IMR-90 (cell line): ENCODE measurements at regions not wholly inside any gene's neighbourhood (a gene's known extent, or its start where the extent isn't known, plus 50 kb on each side); places are given as distances from the start of the nearest gene placed in this dataset.
A peak's percentile ranks its signal among the peaks of the same experiment; 100 is the strongest.

Source experiments
- ATAC-seq: fragments of 200-7000 bp; cut with Tn5 transposase; 2 replicates; pipeline ENCODE4 v1.9.1; 2020; ENCODE audit warnings: low read depth, mild to moderate bottlenecking, moderate library complexity
- BruUV-seq: library from RNA; stranded (reverse); fragments of 400-500 nt; replicated peaks from 2 replicates; lab custom pipeline; 2021; lab: Mats Ljungman, UMichigan
- CTCF ChIA-PET: fragments of 300-600 bp; formaldehyde crosslinking; extraction: SDS; loops from one replicate; lab custom pipeline; 2021; ENCODE audit warnings: antibody characterized with exemption; lab: Yijun Ruan, JAX
- POLR2A ChIA-PET: fragments of 300-600 bp; sonication (Branson Sonifier 250); formaldehyde crosslinking; loops from one replicate; lab custom pipeline; 2022; ENCODE audit warnings: antibody characterized with exemption; ENCODE audit not compliant: unreplicated experiment; lab: Charles Lee
- DNase-seq: peaks from one replicate; pipeline ENCODE4 v3.0.0; 2013
- H2AFZ ChIP-seq: replicated peaks from 2 replicates; pipeline ENCODE3; 2013; ENCODE audit warnings: low read length, mild to moderate bottlenecking; ENCODE audit not compliant: poor library complexity
- H2AK5ac ChIP-seq: 2 replicates; pipeline ENCODE4 v1.6.1; 2013; ENCODE audit warnings: low read depth, low read length, inconsistent platforms
- H2AK9ac ChIP-seq: replicated peaks from 2 replicates; pipeline ENCODE3; 2013; ENCODE audit warnings: mild to moderate bottlenecking, low read depth, low read length, moderate library complexity; ENCODE audit not compliant: poor library complexity
- H2BK120ac ChIP-seq: 2 replicates; pipeline ENCODE4 v1.6.1; 2013; ENCODE audit warnings: low read depth, low read length, inconsistent platforms
- H2BK15ac ChIP-seq: 3 replicates; pipeline ENCODE4 v1.6.1; 2013; ENCODE audit warnings: low read depth, low read length, inconsistent platforms
- H2BK20ac ChIP-seq: 2 replicates; pipeline ENCODE4 v1.6.1; 2013; ENCODE audit warnings: low read depth, mild to moderate bottlenecking, inconsistent platforms, low read length, moderate library complexity
- H2BK5ac ChIP-seq: 2 replicates; pipeline ENCODE4 v1.6.1; 2013; ENCODE audit warnings: mild to moderate bottlenecking, low read depth, low read length, inconsistent platforms; ENCODE audit not compliant: poor library complexity, severe bottlenecking
- H3K14ac ChIP-seq: replicated peaks from 2 replicates; pipeline ENCODE4 v1.6.1; 2013; ENCODE audit warnings: low read depth, low read length, inconsistent platforms
- H3K18ac ChIP-seq: 2 replicates; pipeline ENCODE4 v1.6.1; 2013; ENCODE audit warnings: low read depth, low read length, control low read depth
- H3K23ac ChIP-seq: 2 replicates; pipeline ENCODE4 v1.6.1; 2013; ENCODE audit warnings: low read depth, low read length, inconsistent platforms
- H3K27ac ChIP-seq: 2 replicates; pipeline ENCODE4 v1.5.1; 2013; ENCODE audit warnings: mild to moderate bottlenecking, control low read depth, low read length; ENCODE audit not compliant: insufficient read depth
- H3K27me3 ChIP-seq: 2 replicates; pipeline ENCODE4 v1.6.1; 2013; ENCODE audit warnings: low read length; ENCODE audit not compliant: control insufficient read depth, insufficient read depth
- H3K36me3 ChIP-seq: 2 replicates; pipeline ENCODE4 v1.6.1; 2013; ENCODE audit warnings: low read length, mixed read lengths; ENCODE audit not compliant: control insufficient read depth, insufficient read depth
- H3K4ac ChIP-seq: 2 replicates; pipeline ENCODE4 v1.6.1; 2013; ENCODE audit warnings: low read depth, low read length, inconsistent platforms
- H3K4me1 ChIP-seq: 2 replicates; pipeline ENCODE4 v1.6.1; 2013; ENCODE audit warnings: low read length, mixed read lengths; ENCODE audit not compliant: control insufficient read depth, insufficient read depth
- H3K4me2 ChIP-seq: 2 replicates; pipeline ENCODE4 v1.6.1; 2013; ENCODE audit warnings: low read depth, mild to moderate bottlenecking, control low read depth, low read length, moderate library complexity
- H3K4me3 ChIP-seq: 2 replicates; pipeline ENCODE4 v1.5.1; 2013; ENCODE audit warnings: low read depth, mild to moderate bottlenecking, control low read depth, low read length, moderate library complexity; ENCODE audit not compliant: insufficient read depth
- H3K56ac ChIP-seq: 2 replicates; pipeline ENCODE4 v1.6.1; 2013; ENCODE audit warnings: low read length, inconsistent platforms; ENCODE audit not compliant: insufficient read depth; ENCODE audit errors: extremely low read depth
- H3K79me1 ChIP-seq, 2 experiments: 2 replicates each; pipeline ENCODE4 v1.6.1; 2013; ENCODE audit warnings: low read length in 2 of 2, inconsistent platforms in 1 of 2, low read depth in 1 of 2
- H3K9ac ChIP-seq: 2 replicates; pipeline ENCODE4 v1.6.1; 2013; ENCODE audit warnings: low read depth, low read length, control low read depth
- H3K9me1 ChIP-seq: 2 replicates; pipeline ENCODE4 v1.6.1; 2013; ENCODE audit warnings: low read length, inconsistent platforms; ENCODE audit not compliant: insufficient read depth
- H3K9me3 ChIP-seq: 2 replicates; pipeline ENCODE4 v1.6.1; 2013; ENCODE audit warnings: low read length; ENCODE audit not compliant: control insufficient read depth, insufficient read depth
- H4K20me1 ChIP-seq: 2 replicates; pipeline ENCODE4 v1.6.1; 2013; ENCODE audit warnings: low read length, inconsistent platforms; ENCODE audit not compliant: insufficient read depth
- H4K5ac ChIP-seq: 2 replicates; pipeline ENCODE4 v1.6.1; 2013; ENCODE audit warnings: mild to moderate bottlenecking, low read depth, low read length, control low read depth
- H4K8ac ChIP-seq, 2 experiments: 2 replicates each; pipeline ENCODE4 v1.6.1; 2013; ENCODE audit warnings: low read depth in 2 of 2, low read length in 2 of 2, control low read depth in 1 of 2, inconsistent platforms in 1 of 2
- H4K91ac ChIP-seq: 2 replicates; pipeline ENCODE4 v1.6.1; 2013; ENCODE audit warnings: low read depth, low read length, inconsistent platforms; ENCODE audit not compliant: insufficient read depth
- BHLHE40 ChIP-seq: fragments of 150-350 bp; IDR thresholded peaks from 2 replicates; pipeline ENCODE4 v1.6.1; 2016; ENCODE audit warnings: mild to moderate bottlenecking, low read depth, low read length
- CEBPB ChIP-seq: IDR thresholded peaks from 2 replicates; pipeline ENCODE4 v1.6.1; 2012; ENCODE audit warnings: low read depth, low read length, improper control_type of control experiment
- CHD1 ChIP-seq: IDR thresholded peaks from 2 replicates; pipeline ENCODE4 v1.6.1; 2012; ENCODE audit warnings: low read depth, low read length, improper control_type of control experiment
- CTCF ChIP-seq: conservative IDR thresholded peaks from 2 replicates; pipeline ENCODE4 v1.5.1; 2012; ENCODE audit warnings: mild to moderate bottlenecking, low read depth, low read length, improper control_type of control experiment
- ELK1 ChIP-seq: fragments of 150-350 bp; IDR thresholded peaks from 2 replicates; pipeline ENCODE4 v1.6.1; 2016; ENCODE audit warnings: low read depth, mild to moderate bottlenecking, low read length, moderate library complexity, borderline replicate concordance
- FOS ChIP-seq: fragments of 150-350 bp; IDR thresholded peaks from 2 replicates; pipeline ENCODE4 v1.6.1; 2016; ENCODE audit warnings: low read depth, low read length
- MAFK ChIP-seq: IDR thresholded peaks from 2 replicates; pipeline ENCODE4 v1.6.1; 2012; ENCODE audit warnings: low read depth, low read length, improper control_type of control experiment
- MAZ ChIP-seq: IDR thresholded peaks from 2 replicates; pipeline ENCODE4 v1.6.1; 2012; ENCODE audit warnings: low read depth, mild to moderate bottlenecking, low read length, improper control_type of control experiment, moderate library complexity, borderline replicate concordance
- MXI1 ChIP-seq: IDR thresholded peaks from 2 replicates; pipeline ENCODE4 v1.6.1; 2012; ENCODE audit warnings: low read depth, mild to moderate bottlenecking, low read length, moderate library complexity, borderline replicate concordance
- NFE2L2 ChIP-seq: fragments of 150-350 bp; IDR thresholded peaks from 2 replicates; pipeline ENCODE4 v1.6.1; 2016; ENCODE audit warnings: low read depth, mild to moderate bottlenecking, low read length
- POLR2A ChIP-seq: IDR thresholded peaks from 2 replicates; pipeline ENCODE4 v1.6.1; 2012; ENCODE audit warnings: mild to moderate bottlenecking, low read depth, low read length
- RAD21 ChIP-seq: IDR thresholded peaks from 2 replicates; pipeline ENCODE4 v1.6.1; 2012; ENCODE audit warnings: low read length, improper control_type of control experiment
- RCOR1 ChIP-seq: IDR thresholded peaks from 2 replicates; pipeline ENCODE4 v1.6.1; 2012; ENCODE audit warnings: mild to moderate bottlenecking, low read length, improper control_type of control experiment; ENCODE audit not compliant: insufficient replicate concordance
- RFX5 ChIP-seq: IDR thresholded peaks from 2 replicates; pipeline ENCODE4 v1.8.0; 2012; ENCODE audit warnings: low read depth, mild to moderate bottlenecking, low read length, moderate library complexity
- SMC3 ChIP-seq: fragments of 150-350 bp; IDR thresholded peaks from 2 replicates; pipeline ENCODE4 v1.6.1; 2016; ENCODE audit warnings: low read depth, mild to moderate bottlenecking, antibody characterized with exemption, low read length, moderate library complexity
- WGBS, 2 experiments: methylation state at CpG; one replicate each; pipeline versions ENCODE4 v1.1.5 to v1.1.7; 2013; ENCODE audit warnings: missing lambda C conversion rate in 2 of 2; ENCODE audit not compliant: insufficient read length in 1 of 2; ENCODE audit errors: extremely low coverage in 2 of 2; 5-methylcytosine and 5-hydroxymethylcytosine counted together
- dilution Hi-C: fragments of 300-500 bp; cut with HindIII; formaldehyde crosslinking; loops from one replicate; pipeline ENCODE4 v1.14.3; 2018; ENCODE audit warnings: low sequenced_read_pairs; ENCODE audit not compliant: unreplicated experiment
- in situ Hi-C: fragments of 300-500 bp; cut with MboI; formaldehyde crosslinking; loops from 3 replicates; pipeline ENCODE4 v1.14.3; 2019; ENCODE audit warnings: low sequenced_read_pairs, inconsistent platforms, mixed read lengths
- intact Hi-C: fragments of 100-400 bp; cut with micrococcal nuclease; formaldehyde crosslinking; loops from 2 replicates; pipeline ENCODE4 v1.10.0; 2022
- TF ChIP-seq, protein P1 (sequence below): fragments of 150-350 bp; IDR thresholded peaks from 2 replicates; pipeline ENCODE4 v1.6.1; 2017; ENCODE audit warnings: mild to moderate bottlenecking, antibody characterized with exemption, low read length, low read depth

DNA sequence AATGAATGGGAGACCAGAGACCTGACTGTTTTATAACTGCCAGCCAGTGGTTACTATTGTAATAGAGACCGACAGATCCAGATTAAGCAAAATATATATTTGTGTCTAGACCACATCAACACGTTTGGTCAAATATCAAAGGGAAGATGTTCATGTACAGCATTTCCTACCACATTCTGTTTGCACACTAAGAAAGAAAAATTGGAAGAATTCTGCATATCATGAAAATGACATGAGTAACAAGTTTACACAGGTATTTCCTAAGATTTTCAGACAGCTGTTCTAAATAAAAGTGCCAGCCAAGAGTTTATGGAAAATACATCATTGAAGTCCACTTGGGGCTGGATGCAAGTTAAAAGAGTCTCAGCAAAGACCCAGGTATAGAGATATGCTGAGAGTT is 145.5 kb upstream of the ANO3 start:
- Histone ChIP-seq H2AK5ac (no peak overlapping the region), H3K79me1 (no peaks in the 10 kb centered on the region), H3K27me3 (no peaks in the 10 kb centered on the region), H4K8ac (peak overlapping the region; percentile 35 to 57; a peak in 3 of 4 replicates), H3K9me3 (no peaks in the 10 kb centered on the region), H3K9ac (no peak overlapping the region), H4K5ac (peak overlapping the region; percentile 68; the same call in 1 of the 2 replicates), H2AFZ (no peak overlapping the region), H3K9me1 (no peaks in the 10 kb centered on the region), H2AK9ac (no peak overlapping the region), H4K20me1 (no peaks in the 10 kb centered on the region), H3K56ac (no peak overlapping the region), H2BK20ac (peak overlapping the region; percentile 76), H3K14ac (0 out of 2 replicates have a peak overlapping the region, but pooled peaks have one; percentile 25), H2BK15ac (peak overlapping the region; percentile 77; the same call in 2 of the 3 replicates), H3K27ac (no peak overlapping the region; the same call in 1 of the 2 replicates), H3K4me1 (peaks cover 13% of the 10 kb centered on the region), H2BK120ac (peak overlapping the region; percentile 89), H3K23ac (peak overlapping the region; percentile 13; the same call in 1 of the 2 replicates), H3K36me3 (no peaks in the 10 kb centered on the region), H3K4me3 (no peak overlapping the region), H3K18ac (peak overlapping the region; percentile 65; the same call in 1 of the 2 replicates), H3K4me2 (no peak overlapping the region), H2BK5ac (peak overlapping the region; percentile 92), H3K4ac (peak overlapping the region; percentile 45; the same call in 1 of the 2 replicates), H4K91ac (no peak overlapping the region; the same call in 1 of the 2 replicates)
- ATAC-seq, result no peak
- BruUV-seq, result no TSS peak
- DNase-seq, result no peak
- no CpG with 5 or more reads among the region's 2 CpGs for WGBS, 2 experiments
- intact Hi-C loops, result no loop called here
- CTCF ChIA-PET, result no interaction called here
- dilution Hi-C loops, result no loop called here
- TF ChIP-seq SMC3 (no peak), RFX5 (no peak), RAD21 (no peak), MAFK (no peak), BHLHE40 (no peak), ELK1 (no peak), RCOR1 (no peak), MXI1 (no peak), CHD1 (no peak), NFE2L2 (no peak), MAZ (no peak), CEBPB (no peak), FOS (no peak), CTCF (no peak), POLR2A (no peak)
- TF ChIP-seq, protein P1, sequence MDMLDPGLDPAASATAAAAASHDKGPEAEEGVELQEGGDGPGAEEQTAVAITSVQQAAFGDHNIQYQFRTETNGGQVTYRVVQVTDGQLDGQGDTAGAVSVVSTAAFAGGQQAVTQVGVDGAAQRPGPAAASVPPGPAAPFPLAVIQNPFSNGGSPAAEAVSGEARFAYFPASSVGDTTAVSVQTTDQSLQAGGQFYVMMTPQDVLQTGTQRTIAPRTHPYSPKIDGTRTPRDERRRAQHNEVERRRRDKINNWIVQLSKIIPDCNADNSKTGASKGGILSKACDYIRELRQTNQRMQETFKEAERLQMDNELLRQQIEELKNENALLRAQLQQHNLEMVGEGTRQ, result no peak
- POLR2A ChIA-PET, result interaction anchor here (0.7 kb wide), 1 partner anchor 202 kb away, joined by 3 read pairs; no protein-coding TSS in a partner anchor
- in situ Hi-C loops, result no loop called here
